Gastroesophageal sphincter (tissue), 4 donors: ENCODE measurements at regions not wholly inside any gene's neighbourhood (a gene's known extent, or its start where the extent isn't known, plus 50 kb on each side); places are given as distances from the start of the nearest gene placed in this dataset.

Source experiments
- ATAC-seq: fragments of 150-250 bp; one replicate; pipeline ENCODE4 v1.9.1; 2016; ENCODE audit warnings: mild to moderate bottlenecking, moderate library complexity
- H3K27ac ChIP-seq, 4 donors: fragments of 200-600 bp; sonication (generic) in 3 of 4; 1 replicate in 3 of 4; 2 replicates in 1 of 4; pipeline ENCODE4 v1.5.1; 2016 to 2019
- H3K27me3 ChIP-seq: fragments of 200-600 bp; sonication (generic); one replicate; pipeline ENCODE4 v1.5.1; 2019
- H3K36me3 ChIP-seq, 2 donors: fragments of 200-600 bp; sonication (generic); one replicate each; pipeline ENCODE4 v1.5.1; 2019; ENCODE audit warnings: control low read depth in 1 of 2
- H3K4me1 ChIP-seq, 3 donors: fragments of 200-600 bp; sonication (generic); 1 replicate in 2 of 3; 2 replicates in 1 of 3; pipeline ENCODE4 v1.5.1; 2016 to 2019; ENCODE audit warnings: control low read depth in 2 of 3
- H3K4me3 ChIP-seq, 2 donors: fragments of 200-600 bp; sonication (generic); one replicate each; pipeline ENCODE4 v1.5.1; 2019; ENCODE audit warnings: mild to moderate bottlenecking in 1 of 2, moderate library complexity in 1 of 2
- H3K9me3 ChIP-seq, 3 donors: fragments of 200-600 bp; sonication (generic); one replicate each; pipeline ENCODE4 v1.5.1; 2017 to 2019; ENCODE audit warnings: control low read depth in 2 of 3
- EP300 ChIP-seq: sonication (generic); formaldehyde crosslinking; IDR thresholded peaks from one replicate; pipeline ENCODE4 v1.6.1; 2017; ENCODE audit warnings: antibody characterized with exemption, mild to moderate bottlenecking
- POLR2A ChIP-seq, 2 donors: fragments of 450-650 bp; IDR thresholded peaks; one replicate each; pipeline ENCODE4 v1.6.1; 2017; ENCODE audit warnings: antibody characterized with exemption in 2 of 2, mild to moderate bottlenecking in 2 of 2, moderate library complexity in 1 of 2
- POLR2AphosphoS5 ChIP-seq: sonication (generic); formaldehyde crosslinking; IDR thresholded peaks from one replicate; pipeline ENCODE4 v1.6.1; 2017; ENCODE audit warnings: antibody characterized with exemption
- WGBS, 2 donors: methylation state at CpG; one replicate each; pipeline ENCODE4 v1.1.5; 2018; ENCODE audit warnings: low coverage in 1 of 2; 5-methylcytosine and 5-hydroxymethylcytosine counted together
- TF ChIP-seq, protein P1 (sequence below), 4 experiments: fragments of 200-600 bp in 2 of 4; fragments of 450-650 bp in 2 of 4; sonication (generic) in 1 of 4; IDR thresholded peaks; one replicate each; pipeline ENCODE4 v1.5.1; 2017 to 2019; ENCODE audit warnings: antibody characterized with exemption in 4 of 4, mild to moderate bottlenecking in 2 of 4, moderate library complexity in 2 of 4

GRCh38 chr5:109958082-109958481, 268.4 kb downstream of the MAN2A1 start:
- 88 to 90% methylated on average over 3 to 5 of the region's 5 CpGs for WGBS, 2 donors
- TF ChIP-seq EP300 (no peak), POLR2AphosphoS5 (no peak), POLR2A (IDR thresholded peaks at IDR 0.05) (no peak)
- TF ChIP-seq, protein P1, sequence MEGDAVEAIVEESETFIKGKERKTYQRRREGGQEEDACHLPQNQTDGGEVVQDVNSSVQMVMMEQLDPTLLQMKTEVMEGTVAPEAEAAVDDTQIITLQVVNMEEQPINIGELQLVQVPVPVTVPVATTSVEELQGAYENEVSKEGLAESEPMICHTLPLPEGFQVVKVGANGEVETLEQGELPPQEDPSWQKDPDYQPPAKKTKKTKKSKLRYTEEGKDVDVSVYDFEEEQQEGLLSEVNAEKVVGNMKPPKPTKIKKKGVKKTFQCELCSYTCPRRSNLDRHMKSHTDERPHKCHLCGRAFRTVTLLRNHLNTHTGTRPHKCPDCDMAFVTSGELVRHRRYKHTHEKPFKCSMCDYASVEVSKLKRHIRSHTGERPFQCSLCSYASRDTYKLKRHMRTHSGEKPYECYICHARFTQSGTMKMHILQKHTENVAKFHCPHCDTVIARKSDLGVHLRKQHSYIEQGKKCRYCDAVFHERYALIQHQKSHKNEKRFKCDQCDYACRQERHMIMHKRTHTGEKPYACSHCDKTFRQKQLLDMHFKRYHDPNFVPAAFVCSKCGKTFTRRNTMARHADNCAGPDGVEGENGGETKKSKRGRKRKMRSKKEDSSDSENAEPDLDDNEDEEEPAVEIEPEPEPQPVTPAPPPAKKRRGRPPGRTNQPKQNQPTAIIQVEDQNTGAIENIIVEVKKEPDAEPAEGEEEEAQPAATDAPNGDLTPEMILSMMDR (IDR thresholded peaks at IDR 0.05) = no peak
- no peak overlapping the region for H3K4me3 ChIP-seq
- H3K27ac ChIP-seq = no peak overlapping the region
- no peak for ATAC-seq
- H3K9me3 ChIP-seq = no peaks in the 10 kb centered on the region
- H3K4me1 ChIP-seq = no peaks in the 10 kb centered on the region
- H3K27me3 ChIP-seq = no peaks in the 10 kb centered on the region
- no peaks in the 10 kb centered on the region for H3K36me3 ChIP-seq

- Histone ChIP-seq H3K9me3 (no peaks in the 10 kb centered on the region), H3K36me3 (no peaks in the 10 kb centered on the region), H3K27me3 (no peaks in the 10 kb centered on the region), H3K27ac (no peak overlapping the region), H3K4me1 (no peaks in the 10 kb centered on the region), H3K4me3 (no peak overlapping the region)
- TF ChIP-seq, protein P1 (IDR thresholded peaks at IDR 0.05) = no peak
- TF ChIP-seq EP300 (no peak), POLR2AphosphoS5 (no peak), POLR2A (IDR thresholded peaks at IDR 0.05) (no peak)
- ATAC-seq = no peak
- WGBS, 2 donors = 69 to 80% methylated on average over 1 of the region's 1 CpG
Observed at GRCh38 chr5:109959652-109960051, 269.9 kb downstream of the MAN2A1 start.

GRCh38 chr5:109961751-109962150, 272.0 kb downstream of the MAN2A1 start:
- ATAC-seq = no peak
- 100% methylated on average over 1 of the region's 1 CpG for WGBS, 2 donors

GRCh38 chr5:109962882-109963603, 273.3 kb downstream of the MAN2A1 start:
- Histone ChIP-seq H3K27ac (no peak overlapping the region), H3K4me1 (no peaks in the 10 kb centered on the region), H3K4me3 (no peak overlapping the region), H3K27me3 (no peaks in the 10 kb centered on the region), H3K36me3 (no peaks in the 10 kb centered on the region), H3K9me3 (no peaks in the 10 kb centered on the region)
- TF ChIP-seq POLR2A (IDR thresholded peaks at IDR 0.05) (no peak), EP300 (no peak), POLR2AphosphoS5 (no peak)
- TF ChIP-seq, protein P1 (IDR thresholded peaks at IDR 0.05) = no peak
- no peak for ATAC-seq
- WGBS, 2 donors = 71 to 92% methylated on average over 1 of the region's 1 CpG

More at GRCh38 chr5:109961751-109962150, 272.0 kb downstream of the MAN2A1 start:
- TF ChIP-seq, protein P1 (IDR thresholded peaks at IDR 0.05) = no peak
- TF ChIP-seq POLR2AphosphoS5 = no peak
- no peak for TF ChIP-seq EP300
- no peak for TF ChIP-seq POLR2A (IDR thresholded peaks at IDR 0.05)
- Histone ChIP-seq H3K27me3 (no peaks in the 10 kb centered on the region), H3K9me3 (no peaks in the 10 kb centered on the region), H3K4me3 (no peak overlapping the region), H3K36me3 (no peaks in the 10 kb centered on the region), H3K27ac (no peak overlapping the region), H3K4me1 (no peaks in the 10 kb centered on the region)

DNA sequence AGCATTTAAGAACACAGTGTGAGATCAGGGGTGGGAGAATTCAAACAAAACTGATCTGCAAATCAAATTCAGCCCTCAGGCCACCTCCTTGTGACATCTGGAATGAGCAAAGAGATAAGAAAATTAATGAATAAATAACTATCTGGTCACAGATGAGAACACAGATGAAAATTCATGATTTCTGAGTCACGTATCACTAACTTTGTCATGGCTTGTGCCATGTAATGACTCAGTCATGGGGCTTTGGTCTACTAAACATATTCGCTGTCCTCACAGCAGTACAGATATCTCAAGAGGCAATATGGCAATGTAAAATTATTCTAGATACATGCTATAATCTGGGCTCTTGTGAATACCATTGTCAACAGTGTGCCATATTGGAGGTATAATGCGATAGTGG, 274.4 kb downstream of the MAN2A1 start:
- Histone ChIP-seq H3K9me3 (no peaks in the 10 kb centered on the region), H3K36me3 (no peaks in the 10 kb centered on the region), H3K4me1 (no peaks in the 10 kb centered on the region), H3K27ac (no peak overlapping the region), H3K27me3 (no peaks in the 10 kb centered on the region), H3K4me3 (no peak overlapping the region)
- 94 to 96% methylated on average over 3 of the region's 3 CpGs for WGBS, 2 donors
- TF ChIP-seq POLR2A (IDR thresholded peaks at IDR 0.05) (no peak), EP300 (no peak), POLR2AphosphoS5 (no peak)
- TF ChIP-seq, protein P1 (IDR thresholded peaks at IDR 0.05) = no peak
- ATAC-seq = no peak
